Ishikawa (cell line): ENCODE measurements at regions not wholly inside any gene's neighbourhood (a gene's known extent, or its start where the extent isn't known, plus 50 kb on each side); places are given as distances from the start of the nearest gene placed in this dataset.

Source experiments
- CEBPB ChIP-seq: IDR thresholded peaks from 2 replicates; pipeline ENCODE4 v1.6.1; 2012
- CREB1 ChIP-seq: IDR thresholded peaks from 2 replicates; pipeline ENCODE4 v1.6.1; 2012; ENCODE audit warnings: low read depth
- EGR1 ChIP-seq: IDR thresholded peaks from 2 replicates; pipeline ENCODE4 v1.6.1; 2012
- EP300 ChIP-seq: IDR thresholded peaks from 2 replicates; pipeline ENCODE4 v1.6.1; 2012; ENCODE audit warnings: borderline replicate concordance
- FOXM1 ChIP-seq: IDR thresholded peaks from 2 replicates; pipeline ENCODE4 v1.6.1; 2012; ENCODE audit warnings: low read depth, borderline replicate concordance
- MAX ChIP-seq: IDR thresholded peaks from 2 replicates; pipeline ENCODE4 v1.6.1; 2012
- NFIC ChIP-seq: IDR thresholded peaks from 2 replicates; pipeline ENCODE4 v1.6.1; 2012
- RAD21 ChIP-seq: IDR thresholded peaks from 2 replicates; pipeline ENCODE4 v1.6.1; 2012; ENCODE audit warnings: low read depth
- REST ChIP-seq: IDR thresholded peaks from 2 replicates; pipeline ENCODE4 v1.6.1; 2012; ENCODE audit warnings: low read depth, mild to moderate bottlenecking
- TAF1 ChIP-seq: IDR thresholded peaks from 2 replicates; pipeline ENCODE4 v1.6.1; 2012; ENCODE audit warnings: low read depth, mild to moderate bottlenecking
- TCF12 ChIP-seq: IDR thresholded peaks from 2 replicates; pipeline ENCODE4 v1.6.1; 2012; ENCODE audit warnings: low read depth
- TEAD4 ChIP-seq: IDR thresholded peaks from 2 replicates; pipeline ENCODE4 v1.6.1; 2012
- USF1 ChIP-seq: IDR thresholded peaks from 2 replicates; pipeline ENCODE4 v1.6.1; 2012
- YY1 ChIP-seq: IDR thresholded peaks from 2 replicates; pipeline ENCODE4 v1.6.1; 2012; ENCODE audit warnings: low read depth
- ZBTB7A ChIP-seq: IDR thresholded peaks from 2 replicates; pipeline ENCODE4 v1.6.1; 2012; ENCODE audit warnings: low read depth

- TF ChIP-seq ZBTB7A (no peak), NFIC (no peak), USF1 (no peak), TAF1 (no peak), CEBPB (no peak), FOXM1 (no peak), TEAD4 (no peak), TCF12 (no peak), REST (no peak), MAX (no peak), EGR1 (no peak), CREB1 (no peak)
These were observed 120.2 kb upstream of the SNX19 start for GRCh38 chr11:131036514-131036913.

- TF ChIP-seq CREB1 (no peak), MAX (no peak), FOXM1 (no peak), YY1 (no peak), TCF12 (no peak), RAD21 (no peak), TAF1 (no peak), TEAD4 (no peak), EP300 (no peak), EGR1 (no peak)
These were observed 121.6 kb upstream of the SNX19 start for GRCh38 chr11:131037873-131038272.

GRCh38 chr11:131038597-131038996, 122.3 kb upstream of the SNX19 start:
- TF ChIP-seq CEBPB (no peak), RAD21 (peak; percentile 37; the same call in 1 of the 2 replicates)

- TF ChIP-seq YY1 (no peak), MAX (no peak), RAD21 (no peak), REST (no peak), NFIC (no peak), ZBTB7A (no peak), USF1 (no peak), TCF12 (no peak), EP300 (no peak), CEBPB (no peak), TEAD4 (no peak), CREB1 (no peak), EGR1 (no peak), FOXM1 (no peak), TAF1 (no peak)
These were observed 125.2 kb upstream of the SNX19 start for GRCh38 chr11:131041331-131042040.

- TF ChIP-seq USF1 (no peak), RAD21 (no peak), FOXM1 (no peak), EGR1 (no peak), ZBTB7A (no peak), CEBPB (no peak), CREB1 (no peak), MAX (no peak), YY1 (no peak), TCF12 (no peak), NFIC (no peak), EP300 (no peak), REST (no peak), TEAD4 (no peak), TAF1 (no peak)
These were observed 125.7 kb upstream of the SNX19 start for GRCh38 chr11:131042041-131042390.
